SJCRH30 (cell line): ENCODE measurements at regions not wholly inside any gene's neighbourhood (a gene's known extent, or its start where the extent isn't known, plus 50 kb on each side); places are given as distances from the start of the nearest gene placed in this dataset.
"Not testable (repeated sequence)": the region's sequence is repeated elsewhere in the genome, so short reads cannot be mapped to it uniquely, and the experiment has no call there.

Experiments used
- DNase-seq, 2 experiments: peaks; one replicate each; pipeline ENCODE4 v3.0.0-alpha.2; 2015 to 2020
- H3K27ac ChIP-seq: fragments of 250-450 bp; sonication (Bioruptor Pico); 2 replicates; pipeline ENCODE4 v1.5.1; 2020; ENCODE audit warnings: mild to moderate bottlenecking, moderate library complexity
- H3K27me3 ChIP-seq: fragments of 250-450 bp; sonication (Bioruptor Pico); 2 replicates; pipeline ENCODE4 v1.5.1; 2020; ENCODE audit warnings: mild to moderate bottlenecking, moderate library complexity
- H3K36me3 ChIP-seq: fragments of 250-450 bp; sonication (Bioruptor Pico); 2 replicates; pipeline ENCODE4 v1.5.1; 2020; ENCODE audit warnings: mild to moderate bottlenecking, moderate library complexity
- H3K4me1 ChIP-seq: fragments of 250-450 bp; sonication (Bioruptor Pico); 2 replicates; pipeline ENCODE4 v1.5.1; 2020; ENCODE audit warnings: mild to moderate bottlenecking, moderate library complexity
- H3K4me3 ChIP-seq: fragments of 250-450 bp; sonication (Bioruptor Pico); 2 replicates; pipeline ENCODE4 v1.5.1; 2020; ENCODE audit warnings: mild to moderate bottlenecking, moderate library complexity
- H3K9me3 ChIP-seq: fragments of 250-450 bp; sonication (Bioruptor Pico); replicated peaks from 2 replicates; pipeline ENCODE4 v1.5.1; 2020; ENCODE audit warnings: mild to moderate bottlenecking, moderate library complexity

GRCh38 chr9:61672645-61673167 lies 482.9 kb downstream of the SPATA31A7 start:
- not testable (repeated sequence) for DNase-seq, H3K4me1 ChIP-seq, H3K9me3 ChIP-seq, H3K4me3 ChIP-seq, H3K36me3 ChIP-seq, H3K27ac ChIP-seq, H3K27me3 ChIP-seq

- Histone ChIP-seq H3K4me3 (no peak overlapping the region), H3K36me3 (no peaks in the 10 kb centered on the region), H3K9me3 (no peaks in the 10 kb centered on the region), H3K4me1 (no peaks in the 10 kb centered on the region), H3K27me3 (no peaks in the 10 kb centered on the region), H3K27ac (no peak overlapping the region)
- DNase-seq = no peak
Measured at GRCh38 chr9:61673247-61673646, 483.4 kb downstream of the SPATA31A7 start.

GRCh38 chr9:61673664-61674381 lies 484.0 kb downstream of the SPATA31A7 start:
- H3K36me3 ChIP-seq = no peaks in the 10 kb centered on the region
- H3K27me3 ChIP-seq = no peaks in the 10 kb centered on the region
- no peak overlapping the region for H3K4me3 ChIP-seq
- no peak overlapping the region for H3K27ac ChIP-seq
- no peaks in the 10 kb centered on the region for H3K9me3 ChIP-seq
- no peak for DNase-seq
- H3K4me1 ChIP-seq = no peaks in the 10 kb centered on the region

GRCh38 chr9:61674465-61674864 lies 484.6 kb downstream of the SPATA31A7 start:
- DNase-seq = no peak

GRCh38 chr9:61674882-61675281 lies 485.0 kb downstream of the SPATA31A7 start:
- no peak overlapping the region for H3K27ac ChIP-seq
- H3K4me3 ChIP-seq = no peak overlapping the region
- no peaks in the 10 kb centered on the region for H3K4me1 ChIP-seq
- H3K27me3 ChIP-seq = no peaks in the 10 kb centered on the region
- no peaks in the 10 kb centered on the region for H3K9me3 ChIP-seq
- no peaks in the 10 kb centered on the region for H3K36me3 ChIP-seq
- DNase-seq = no peak

More at GRCh38 chr9:61674465-61674864, 484.6 kb downstream of the SPATA31A7 start:
- H3K4me3 ChIP-seq = no peak overlapping the region
- no peaks in the 10 kb centered on the region for H3K36me3 ChIP-seq
- no peaks in the 10 kb centered on the region for H3K9me3 ChIP-seq
- no peak overlapping the region for H3K27ac ChIP-seq
- H3K27me3 ChIP-seq = no peaks in the 10 kb centered on the region
- H3K4me1 ChIP-seq = no peaks in the 10 kb centered on the region
